Lung (tissue), 11 donors: ENCODE measurements at regions not wholly inside any gene's neighbourhood (a gene's known extent, or its start where the extent isn't known, plus 50 kb on each side); places are given as distances from the start of the nearest gene placed in this dataset.

Experiments
- ATAC-seq: fragments of 200-7000 bp; cut with Tn5 transposase; one replicate; pipeline ENCODE4 v1.9.1; 2020; ENCODE audit warnings: moderate number of reproducible peaks; ENCODE audit not compliant: insufficient read depth, low FRiP score
- DNase-seq, 3 donors: peaks; one replicate each; pipeline ENCODE4 v3.0.0-alpha.2; 2013 to 2017
- H3K27ac ChIP-seq, 2 donors: one replicate each; pipeline ENCODE4 v1.5.1; 2013; ENCODE audit warnings: mild to moderate bottlenecking in 2 of 2, moderate library complexity in 2 of 2, control low read depth in 1 of 2, inconsistent platforms in 1 of 2, low read depth in 1 of 2, low read length in 1 of 2
- H3K27me3 ChIP-seq, 3 donors: one replicate each; pipeline ENCODE4 v1.5.1; 2013; ENCODE audit warnings: low read length in 2 of 3; ENCODE audit not compliant: control insufficient read depth in 3 of 3, insufficient read depth in 3 of 3
- H3K36me3 ChIP-seq, 4 donors: one replicate each; pipeline ENCODE4 v1.5.1; 2013; ENCODE audit warnings: low read length in 4 of 4, mild to moderate bottlenecking in 1 of 4, moderate library complexity in 1 of 4; ENCODE audit not compliant: control insufficient read depth in 4 of 4, insufficient read depth in 4 of 4
- H3K4me1 ChIP-seq, 5 donors: one replicate each; pipeline ENCODE4 v1.5.1; 2013; ENCODE audit warnings: low read length in 5 of 5, mild to moderate bottlenecking in 2 of 5, moderate library complexity in 1 of 5; ENCODE audit not compliant: control insufficient read depth in 5 of 5, insufficient read depth in 5 of 5
- H3K4me3 ChIP-seq: one replicate; pipeline ENCODE4 v1.5.1; 2013; ENCODE audit warnings: mild to moderate bottlenecking, control low read depth, moderate library complexity
- H3K9ac ChIP-seq, 2 donors: one replicate each; pipeline ENCODE4 v1.5.1; 2013; ENCODE audit warnings: low read length in 2 of 2, control low read depth in 1 of 2; ENCODE audit not compliant: insufficient read depth in 1 of 2
- H3K9me3 ChIP-seq, 4 donors: one replicate each; pipeline ENCODE4 v1.5.1; 2013; ENCODE audit warnings: low read length in 3 of 4, mild to moderate bottlenecking in 1 of 4, moderate library complexity in 1 of 4; ENCODE audit not compliant: control insufficient read depth in 4 of 4, insufficient read depth in 3 of 4
- WGBS, 2 donors: extraction: QIAGEN DNeasy Blood & Tissue Kit; methylation state at CpG; one replicate each; pipeline ENCODE4 v1.1.7; 2013; 5-methylcytosine and 5-hydroxymethylcytosine counted together
- TF ChIP-seq, protein P1 (sequence below): IDR thresholded peaks from 2 replicates; pipeline ENCODE4 v1.5.1; 2012; ENCODE audit warnings: mild to moderate bottlenecking; ENCODE audit errors: control extremely low read depth, extremely low read depth
- donor health status: control.
- donor health status: control.
- donor health status: Bipolar disorder and iron deficiency.
- donor health status: healthy.
- donor health status: DM: yes; HTN: yes; CAD: no.

DNA sequence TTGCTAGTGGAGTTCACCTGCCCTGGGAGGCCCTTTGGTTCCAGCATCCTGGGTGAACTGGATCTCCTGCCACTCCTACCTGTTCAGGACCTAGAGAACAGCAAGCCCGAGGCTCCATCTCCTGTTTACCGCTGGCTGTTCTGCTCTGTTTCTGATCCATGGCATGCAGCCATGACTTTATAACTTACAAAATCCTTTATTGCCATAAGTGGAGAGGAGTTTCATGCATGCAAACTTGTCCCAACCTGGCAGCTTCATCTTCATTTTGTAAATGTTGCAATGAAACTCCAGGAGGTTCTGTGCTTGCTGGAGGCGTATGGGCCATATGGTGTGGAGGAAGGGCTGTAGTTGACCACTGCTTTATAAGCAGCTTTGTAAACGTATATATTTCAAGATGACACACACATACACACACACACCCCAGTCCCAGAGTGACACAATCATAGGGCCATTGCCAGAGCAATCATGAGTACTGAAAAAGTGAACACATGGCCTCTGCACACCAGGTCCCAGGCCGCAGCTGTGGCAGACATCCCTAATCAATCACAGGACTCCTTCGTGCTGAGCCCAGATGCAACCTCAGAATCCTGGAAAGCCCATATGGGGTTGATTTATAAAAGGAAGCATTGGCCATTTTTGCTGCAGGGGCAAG is 69.0 kb downstream of the UBIAD1 start:
- Histone ChIP-seq H3K9ac (no peak overlapping the region), H3K36me3 (no peaks in the 10 kb centered on the region), H3K4me1 (peaks cover 0 to 4% (median 0%) of the 10 kb centered on the region in 5 donors), H3K4me3 (no peak overlapping the region), H3K27me3 (peaks cover 0 to 16% (median 8%) of the 10 kb centered on the region in 3 donors), H3K27ac (no peak overlapping the region), H3K9me3 (no peaks in the 10 kb centered on the region)
- WGBS, 2 donors = 55 to 72% methylated on average over 6 of the region's 6 CpGs
- DNase-seq (peak in 1 of 3 donors; percentile 17), ATAC-seq (no peak)
- TF ChIP-seq, protein P1, sequence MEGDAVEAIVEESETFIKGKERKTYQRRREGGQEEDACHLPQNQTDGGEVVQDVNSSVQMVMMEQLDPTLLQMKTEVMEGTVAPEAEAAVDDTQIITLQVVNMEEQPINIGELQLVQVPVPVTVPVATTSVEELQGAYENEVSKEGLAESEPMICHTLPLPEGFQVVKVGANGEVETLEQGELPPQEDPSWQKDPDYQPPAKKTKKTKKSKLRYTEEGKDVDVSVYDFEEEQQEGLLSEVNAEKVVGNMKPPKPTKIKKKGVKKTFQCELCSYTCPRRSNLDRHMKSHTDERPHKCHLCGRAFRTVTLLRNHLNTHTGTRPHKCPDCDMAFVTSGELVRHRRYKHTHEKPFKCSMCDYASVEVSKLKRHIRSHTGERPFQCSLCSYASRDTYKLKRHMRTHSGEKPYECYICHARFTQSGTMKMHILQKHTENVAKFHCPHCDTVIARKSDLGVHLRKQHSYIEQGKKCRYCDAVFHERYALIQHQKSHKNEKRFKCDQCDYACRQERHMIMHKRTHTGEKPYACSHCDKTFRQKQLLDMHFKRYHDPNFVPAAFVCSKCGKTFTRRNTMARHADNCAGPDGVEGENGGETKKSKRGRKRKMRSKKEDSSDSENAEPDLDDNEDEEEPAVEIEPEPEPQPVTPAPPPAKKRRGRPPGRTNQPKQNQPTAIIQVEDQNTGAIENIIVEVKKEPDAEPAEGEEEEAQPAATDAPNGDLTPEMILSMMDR = no peak

DNA sequence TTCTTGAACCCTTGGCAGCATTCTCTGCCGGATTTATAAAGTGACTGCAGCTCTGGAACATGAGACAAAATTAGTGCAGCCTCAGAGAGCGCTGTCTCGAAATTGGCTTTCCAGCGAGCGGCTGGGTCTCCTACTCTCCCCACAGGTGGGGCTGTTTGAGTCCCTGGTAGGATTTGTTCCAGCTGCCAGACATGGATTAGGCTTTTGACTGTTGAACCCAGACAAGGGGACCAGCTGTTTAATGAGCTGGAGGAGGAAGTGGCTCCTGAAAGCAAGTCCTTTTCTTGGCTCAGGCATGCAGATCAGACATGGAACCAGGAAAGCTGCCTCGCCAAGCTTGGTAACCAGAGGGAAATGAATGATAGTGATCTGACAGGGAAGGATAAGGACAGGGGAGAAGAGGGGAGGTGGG is 69.6 kb downstream of the UBIAD1 start:
- Histone ChIP-seq H3K9me3 (no peaks in the 10 kb centered on the region), H3K4me3 (no peak overlapping the region), H3K4me1 (peaks cover 0 to 4% (median 0%) of the 10 kb centered on the region in 5 donors), H3K36me3 (no peaks in the 10 kb centered on the region), H3K27me3 (peaks cover 0 to 15% (median 8%) of the 10 kb centered on the region in 3 donors), H3K27ac (no peak overlapping the region), H3K9ac (no peak overlapping the region)
- ATAC-seq = no peak
- no peak for DNase-seq
- TF ChIP-seq, protein P1 = no peak
- WGBS, 2 donors = 67 to 79% methylated on average over 6 of the region's 6 CpGs

DNA sequence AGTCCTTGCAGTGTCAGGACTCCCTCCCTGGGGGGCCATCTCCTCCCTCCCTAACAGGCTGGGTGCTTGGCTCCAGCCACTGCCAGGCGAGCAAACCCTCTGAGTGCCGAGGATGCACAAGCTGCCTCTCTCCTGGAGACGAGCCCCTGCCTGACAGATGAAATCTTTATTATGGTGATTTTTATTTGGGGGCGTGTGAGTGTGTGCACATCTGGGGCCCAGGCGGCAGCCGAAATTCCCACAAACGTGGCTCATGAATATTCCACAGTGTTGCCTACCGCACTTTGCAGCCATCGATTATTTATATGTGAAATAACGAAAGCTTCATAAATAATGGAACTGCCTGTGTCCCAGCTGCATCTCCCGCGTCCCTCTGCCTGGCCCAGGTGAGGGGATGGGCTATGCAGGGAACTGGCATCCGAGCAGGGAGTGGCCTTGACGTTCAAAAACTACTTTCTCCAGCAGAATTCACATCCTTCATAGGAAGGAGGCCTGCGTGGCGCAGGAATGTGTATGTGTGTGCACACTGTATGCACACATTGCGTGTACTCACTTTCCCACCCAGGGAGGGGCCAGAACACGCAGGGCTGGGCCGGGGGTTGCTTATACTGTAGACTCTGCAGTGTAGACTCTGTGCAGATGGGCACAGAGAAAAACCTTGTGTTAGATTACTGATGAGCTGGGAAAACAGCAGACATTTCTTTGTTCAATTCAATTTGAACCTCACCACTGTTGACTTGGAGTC is 73.1 kb downstream of the UBIAD1 start:
- peaks cover 0 to 3% (median 0%) of the 10 kb centered on the region in 3 donors for H3K27me3 ChIP-seq
- H3K4me3 ChIP-seq = no peak overlapping the region
- DNase-seq = no peak
- TF ChIP-seq, protein P1 = no peak
- 58 to 82% methylated on average over 19 of the region's 19 CpGs for WGBS, 2 donors
- H3K36me3 ChIP-seq = no peaks in the 10 kb centered on the region
- H3K27ac ChIP-seq = no peak overlapping the region
- peaks cover 0 to 4% (median 0%) of the 10 kb centered on the region in 4 donors for H3K9me3 ChIP-seq
- H3K9ac ChIP-seq = no peak overlapping the region
- ATAC-seq = no peak
- H3K4me1 ChIP-seq = peaks cover 0 to 4% (median 0%) of the 10 kb centered on the region in 5 donors
